Stromal cell of bone marrow (primary cell): ENCODE measurements at regions not wholly inside any gene's neighbourhood (a gene's known extent, or its start where the extent isn't known, plus 50 kb on each side); places are given as distances from the start of the nearest gene placed in this dataset.
A peak's percentile ranks its signal among the peaks of the same experiment; 100 is the strongest.
"Not testable (repeated sequence)": the region's sequence is repeated elsewhere in the genome, so short reads cannot be mapped to it uniquely, and the experiment has no call there.

ENCODE experiments used
- DNase-seq: peaks from one replicate; pipeline ENCODE4 v3.0.0-alpha.2; 2012; ENCODE audit warnings: low read depth

DNA sequence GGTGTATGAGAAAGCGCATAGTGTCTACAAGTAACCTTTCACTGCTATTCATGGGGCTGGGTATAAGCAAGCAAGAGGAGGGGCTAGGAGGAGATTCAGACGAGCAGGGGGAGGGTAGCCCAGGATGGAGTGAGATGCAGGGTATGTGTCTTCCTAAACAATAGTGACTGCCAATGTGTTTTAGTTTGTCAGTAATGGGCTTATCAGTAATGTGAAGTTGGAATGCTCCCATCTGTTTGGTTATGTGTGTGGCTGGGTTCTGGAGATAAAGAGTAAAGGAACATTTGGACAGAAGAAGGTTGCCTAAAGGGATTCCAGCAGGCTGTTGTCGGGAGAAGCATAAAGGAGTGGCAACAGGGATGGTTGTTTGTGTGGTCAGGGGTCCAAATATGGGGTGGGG is 62.7 kb upstream of the EZR start:
- not testable (repeated sequence) for DNase-seq

DNA sequence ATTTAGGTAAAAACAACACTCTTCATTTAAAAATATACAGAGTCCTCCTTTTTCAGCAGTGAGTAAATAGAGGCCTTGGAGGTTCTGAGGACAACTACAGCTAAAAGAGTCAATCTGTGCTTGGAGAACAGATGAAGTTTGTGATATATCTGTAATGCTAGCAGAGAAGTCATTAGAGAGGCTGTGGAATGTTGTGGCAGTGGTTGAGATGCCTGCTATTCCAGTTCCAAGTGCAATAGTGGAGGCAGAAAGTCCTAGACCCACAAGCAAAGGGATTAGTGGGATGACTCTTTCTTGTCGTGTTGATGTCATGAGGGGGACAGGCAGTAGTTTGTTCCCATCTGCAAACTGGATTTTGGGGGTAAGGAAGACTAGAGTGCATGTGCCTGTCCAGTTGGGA is 62.1 kb upstream of the EZR start:
- DNase-seq, result not testable (repeated sequence)

DNA sequence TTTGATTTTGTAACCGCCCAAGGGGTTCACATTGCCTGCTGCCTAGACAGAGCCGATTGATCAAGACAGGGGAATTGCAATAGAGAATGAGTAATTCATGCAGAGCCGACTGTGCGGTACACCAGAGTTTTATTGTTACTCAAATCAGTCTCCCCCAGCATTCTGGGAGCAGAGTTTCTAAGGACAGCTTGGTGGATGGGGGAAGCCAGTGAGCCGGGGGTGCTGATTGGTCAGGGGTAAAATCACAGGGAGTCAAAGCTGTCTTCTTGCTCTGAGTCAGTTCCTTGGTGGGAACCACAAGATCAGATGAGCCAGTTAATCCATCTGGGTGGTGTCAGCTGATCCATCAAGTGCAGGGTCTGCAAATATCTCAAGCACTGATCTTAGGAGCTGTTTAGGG is 60.0 kb upstream of the EZR start:
- no peak for DNase-seq

DNA sequence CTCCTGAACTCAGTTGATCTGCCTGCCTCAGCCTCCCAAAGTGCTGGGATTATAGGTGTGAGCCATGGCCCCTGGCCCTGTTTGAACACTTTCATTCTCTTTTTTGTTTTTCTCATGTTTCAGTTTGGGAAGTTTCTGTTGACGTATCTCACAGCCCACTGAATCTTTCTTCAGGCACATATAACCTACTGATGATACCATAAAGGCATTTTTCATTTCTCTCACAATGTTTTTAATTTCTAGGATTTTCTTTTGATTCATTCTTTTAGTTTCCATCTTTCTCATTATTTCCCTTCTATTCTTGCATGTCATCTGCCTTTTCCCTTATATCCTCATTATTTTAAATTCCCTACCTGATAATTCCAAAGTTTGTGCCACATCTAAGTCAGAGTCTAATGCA is 58.5 kb upstream of the EZR start:
- no peak for DNase-seq

DNA sequence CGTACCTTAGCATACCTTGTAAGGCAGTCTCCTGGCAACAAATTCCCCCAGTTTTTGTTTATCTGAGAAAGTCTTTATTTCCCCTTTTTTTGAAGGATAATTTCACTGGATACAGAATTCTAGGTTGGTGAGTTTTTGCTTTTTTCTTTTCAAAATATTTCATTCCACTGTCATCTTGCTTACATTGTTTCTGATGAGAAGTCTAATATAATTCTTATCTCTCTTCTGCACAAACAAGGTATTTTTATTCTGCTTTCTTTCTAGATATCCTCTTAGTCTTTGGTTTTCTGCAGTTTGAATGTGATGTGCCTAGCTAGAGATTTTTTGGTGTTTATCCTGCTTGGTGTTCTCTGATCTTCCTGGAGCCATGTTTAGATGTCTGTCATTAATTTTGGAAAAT is 57.7 kb upstream of the EZR start:
- no peak for DNase-seq

DNA sequence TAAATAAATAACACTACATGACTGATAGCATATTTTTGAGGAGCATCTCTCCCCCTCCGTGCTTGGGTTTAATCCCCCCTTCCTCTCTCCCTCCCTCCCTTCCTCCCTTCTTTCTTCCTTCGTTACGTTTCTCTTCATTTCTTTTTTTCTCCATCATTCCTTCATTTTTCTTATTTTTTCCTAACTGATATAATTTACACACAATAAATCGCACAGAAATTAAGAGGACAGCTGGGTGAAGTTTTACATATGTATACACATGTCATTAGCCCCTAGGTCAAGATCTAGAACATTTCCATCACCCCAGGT is 51.4 kb upstream of the EZR start:
- DNase-seq, result no peak

DNA sequence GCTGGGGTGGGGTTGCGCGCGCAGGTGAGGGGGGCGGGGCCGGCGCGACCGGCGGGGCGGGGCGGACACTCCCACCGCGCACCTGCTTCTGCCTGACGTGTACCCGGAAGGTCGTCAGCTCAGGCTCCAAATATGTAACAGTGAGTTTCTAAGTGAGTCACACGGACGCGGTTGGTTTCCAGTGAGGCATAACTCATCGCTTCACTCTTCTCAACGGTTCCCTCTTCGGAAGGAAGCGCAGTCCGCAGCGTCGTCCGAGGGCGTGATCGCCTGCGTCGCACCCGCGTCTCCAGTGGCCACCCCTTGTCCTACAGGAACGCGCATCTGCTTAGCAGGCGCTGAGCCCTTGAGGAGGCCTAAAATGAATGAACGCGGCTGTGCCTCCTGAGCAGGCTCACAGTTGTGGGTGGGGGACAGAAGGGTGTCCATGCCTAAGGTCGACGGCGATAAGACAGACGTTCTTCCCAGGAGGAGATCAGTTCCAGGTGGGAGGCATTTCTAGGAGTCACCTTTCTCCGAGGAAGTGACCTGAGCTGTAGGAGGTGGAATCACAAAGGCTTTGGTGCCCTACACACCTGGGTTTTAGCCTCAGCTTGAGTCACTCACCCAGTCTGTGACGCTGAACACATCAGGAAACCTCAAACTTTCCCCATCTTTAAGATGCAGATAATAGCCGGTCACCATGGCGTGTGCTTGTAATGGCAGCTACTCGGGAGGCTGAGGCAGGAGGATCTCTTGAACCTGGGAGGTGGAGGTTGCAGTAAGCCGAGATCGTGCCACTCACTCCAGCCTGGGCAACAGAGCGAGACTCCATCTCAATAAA is 50.9 kb upstream of the EZR start:
- DNase-seq, result peak; percentile 77

DNA sequence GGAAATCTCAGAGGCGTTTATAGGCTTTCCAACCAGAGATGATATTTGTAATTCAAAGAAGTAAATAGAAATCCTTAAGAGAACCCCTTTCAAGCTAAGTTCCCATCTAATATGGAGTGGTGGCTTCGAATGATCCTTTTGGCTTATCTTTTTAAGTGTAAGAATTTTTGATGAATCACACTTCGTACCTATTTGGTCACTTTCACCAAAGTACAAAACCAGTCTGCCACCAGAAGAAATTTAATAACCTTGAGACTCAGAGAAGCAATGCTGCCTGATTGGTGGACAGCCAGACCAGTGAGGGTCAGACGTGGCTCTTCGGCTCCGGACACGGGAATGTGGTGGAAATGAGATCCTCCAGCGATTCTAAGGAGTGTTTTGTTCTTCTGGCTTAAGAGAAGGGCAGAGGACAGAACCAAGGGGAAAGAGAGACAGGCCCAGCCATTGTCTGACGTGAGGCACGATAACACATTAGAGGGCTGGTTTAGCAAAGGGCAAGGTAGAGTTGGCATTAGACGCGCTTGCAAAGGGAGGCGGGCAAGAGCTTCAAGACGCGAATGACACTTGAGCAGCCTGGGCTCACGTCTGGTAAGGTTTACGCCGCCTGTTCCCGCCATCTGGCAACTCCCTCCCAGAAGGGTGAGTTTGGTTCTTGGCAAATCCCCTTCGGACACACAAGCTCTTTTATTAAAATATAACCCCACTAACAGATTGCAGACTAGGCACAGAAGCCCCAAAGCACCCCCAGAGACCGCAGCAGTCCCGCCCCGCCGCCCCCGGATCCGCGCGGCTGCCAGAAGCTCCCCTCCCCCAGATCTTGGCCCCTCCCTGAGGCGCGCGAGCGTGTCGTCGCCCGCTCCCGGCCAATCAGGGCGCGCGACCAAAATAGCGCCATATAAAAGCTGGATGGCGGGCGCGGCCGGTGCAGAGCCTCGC is 50.0 kb upstream of the EZR start:
- peak; percentile 9 for DNase-seq
